Breast epithelium (tissue), 3 donors: ENCODE measurements at regions not wholly inside any gene's neighbourhood (a gene's known extent, or its start where the extent isn't known, plus 50 kb on each side); places are given as distances from the start of the nearest gene placed in this dataset.

ENCODE experiments used
- POLR2A ChIP-seq: fragments of 450-650 bp; IDR thresholded peaks from one replicate; pipeline ENCODE4 v1.6.1; 2016; ENCODE audit warnings: antibody characterized with exemption, mild to moderate bottlenecking, moderate library complexity
- TF ChIP-seq, protein P1 (sequence below), 3 donors: fragments of 450-650 bp; IDR thresholded peaks; one replicate each; pipeline ENCODE4 v1.5.1; 2016 to 2017; ENCODE audit warnings: antibody characterized with exemption in 3 of 3, mild to moderate bottlenecking in 3 of 3, moderate library complexity in 3 of 3

DNA sequence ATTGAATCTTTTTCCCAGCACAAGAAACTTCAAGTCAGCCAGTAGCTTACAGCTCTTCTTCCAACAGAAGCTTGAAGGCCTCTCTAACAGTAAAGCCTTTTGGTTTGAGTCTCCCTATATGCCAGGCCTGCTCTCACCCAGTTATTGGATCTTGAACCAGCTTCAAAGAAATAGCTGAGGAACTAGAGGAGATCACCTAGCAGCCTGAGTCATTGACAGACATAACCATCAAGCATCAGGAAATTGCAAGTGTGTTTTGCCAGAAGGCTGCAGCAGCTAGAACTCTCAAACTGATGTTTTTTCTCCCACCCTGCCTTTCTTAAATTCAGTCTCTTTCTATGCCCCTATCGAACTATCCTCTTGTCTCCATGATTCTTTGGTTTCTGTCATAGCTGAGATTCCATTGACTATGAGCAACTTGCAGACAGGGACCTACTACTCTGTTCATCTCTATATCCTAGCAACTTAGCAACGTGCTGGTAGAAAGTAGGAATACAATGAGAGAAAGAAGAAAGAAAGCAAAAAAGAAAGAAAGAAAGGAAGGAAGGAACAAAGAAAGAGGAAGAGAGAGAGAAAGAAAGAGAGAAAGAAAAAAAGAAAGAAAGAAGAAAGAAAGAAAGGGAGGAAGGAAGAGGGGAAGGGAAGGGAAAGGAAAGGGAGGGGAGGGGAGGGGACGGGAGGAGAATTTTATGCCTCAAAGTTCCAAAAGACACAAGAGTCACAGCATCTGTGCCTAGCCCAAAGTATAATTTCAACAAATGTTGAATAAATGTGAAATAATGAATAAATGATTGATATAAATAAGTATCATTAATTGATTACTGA lies 60.0 kb upstream of the FGGY start:
- TF ChIP-seq, protein P1, sequence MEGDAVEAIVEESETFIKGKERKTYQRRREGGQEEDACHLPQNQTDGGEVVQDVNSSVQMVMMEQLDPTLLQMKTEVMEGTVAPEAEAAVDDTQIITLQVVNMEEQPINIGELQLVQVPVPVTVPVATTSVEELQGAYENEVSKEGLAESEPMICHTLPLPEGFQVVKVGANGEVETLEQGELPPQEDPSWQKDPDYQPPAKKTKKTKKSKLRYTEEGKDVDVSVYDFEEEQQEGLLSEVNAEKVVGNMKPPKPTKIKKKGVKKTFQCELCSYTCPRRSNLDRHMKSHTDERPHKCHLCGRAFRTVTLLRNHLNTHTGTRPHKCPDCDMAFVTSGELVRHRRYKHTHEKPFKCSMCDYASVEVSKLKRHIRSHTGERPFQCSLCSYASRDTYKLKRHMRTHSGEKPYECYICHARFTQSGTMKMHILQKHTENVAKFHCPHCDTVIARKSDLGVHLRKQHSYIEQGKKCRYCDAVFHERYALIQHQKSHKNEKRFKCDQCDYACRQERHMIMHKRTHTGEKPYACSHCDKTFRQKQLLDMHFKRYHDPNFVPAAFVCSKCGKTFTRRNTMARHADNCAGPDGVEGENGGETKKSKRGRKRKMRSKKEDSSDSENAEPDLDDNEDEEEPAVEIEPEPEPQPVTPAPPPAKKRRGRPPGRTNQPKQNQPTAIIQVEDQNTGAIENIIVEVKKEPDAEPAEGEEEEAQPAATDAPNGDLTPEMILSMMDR (IDR thresholded peaks at IDR 0.05), result no peak
- no peak for TF ChIP-seq POLR2A
